NCI-H446 (cell line): ENCODE measurements at regions not wholly inside any gene's neighbourhood (a gene's known extent, or its start where the extent isn't known, plus 50 kb on each side); places are given as distances from the start of the nearest gene placed in this dataset.

ENCODE experiments used
- DNase-seq, 2 experiments: peaks; one replicate each; lab custom pipeline; 2025; lab: John Stamatoyannopoulos, UW

GRCh38 chr13:34465423-34465922 is 476.6 kb upstream of the NBEA start:
- no peak for DNase-seq

GRCh38 chr13:34466301-34466700 is 475.8 kb upstream of the NBEA start:
- no peak for DNase-seq

GRCh38 chr13:34467450-34468083 is 474.5 kb upstream of the NBEA start:
- DNase-seq = no peak

- DNase-seq = no peak
Measured at GRCh38 chr13:34469196-34469986, 472.7 kb upstream of the NBEA start.

- DNase-seq = no peak
Measured at GRCh38 chr13:34474187-34474868, 467.7 kb upstream of the NBEA start.

GRCh38 chr13:34478376-34478775 is 463.7 kb upstream of the NBEA start:
- DNase-seq = no peak

GRCh38 chr13:34502011-34502410 is 440.1 kb upstream of the NBEA start:
- no peak for DNase-seq

- no peak for DNase-seq
Measured at GRCh38 chr13:34502621-34503020, 439.4 kb upstream of the NBEA start.

- no peak for DNase-seq
Measured at GRCh38 chr13:34506796-34507195, 435.3 kb upstream of the NBEA start.

GRCh38 chr13:34507630-34508029 is 434.4 kb upstream of the NBEA start:
- DNase-seq = no peak

GRCh38 chr13:34512817-34513216 is 429.3 kb upstream of the NBEA start:
- DNase-seq = no peak

GRCh38 chr13:34513526-34513925 is 428.5 kb upstream of the NBEA start:
- no peak for DNase-seq

- no peak for DNase-seq
Measured at GRCh38 chr13:34515201-34515600, 426.9 kb upstream of the NBEA start.

- DNase-seq = no peak
Measured at GRCh38 chr13:34521171-34521570, 420.9 kb upstream of the NBEA start.

GRCh38 chr13:34522808-34523207 is 419.3 kb upstream of the NBEA start:
- peak in 1 of 2 experiments; percentile 40 for DNase-seq

GRCh38 chr13:34523406-34523805 is 418.7 kb upstream of the NBEA start:
- DNase-seq = no peak

- DNase-seq = no peak
Measured at GRCh38 chr13:34533941-34534340, 408.1 kb upstream of the NBEA start.

GRCh38 chr13:34542321-34542720 is 399.7 kb upstream of the NBEA start:
- DNase-seq = no peak

- no peak for DNase-seq
Measured at GRCh38 chr13:34543836-34544235, 398.2 kb upstream of the NBEA start.

GRCh38 chr13:34545461-34545860 is 396.6 kb upstream of the NBEA start:
- DNase-seq = no peak

- no peak for DNase-seq
Measured at GRCh38 chr13:34546344-34547250, 395.5 kb upstream of the NBEA start.

- DNase-seq = no peak
Measured at GRCh38 chr13:34547929-34548328, 394.1 kb upstream of the NBEA start.
